T-cell (primary cell): ENCODE measurements at regions not wholly inside any gene's neighbourhood (a gene's known extent, or its start where the extent isn't known, plus 50 kb on each side); places are given as distances from the start of the nearest gene placed in this dataset.

Source experiments
- ATAC-seq, 4 experiments: fragments of 200-7000 bp in 3 of 4; fragments of 150-1000 bp in 1 of 4; cut with Tn5 transposase; replicated peaks in 1 of 4; 1 replicate in 3 of 4; 2 replicates in 1 of 4; pipeline ENCODE4 v1.10.0; 2021; ENCODE audit warnings: moderate library complexity in 3 of 4, mild to moderate bottlenecking in 2 of 4, moderate number of reproducible peaks in 1 of 4
- CTCF ChIA-PET, 2 donors: fragments of 300-600 bp; sonication (Branson Sonifier 250); formaldehyde crosslinking; loops; one replicate each; lab custom pipeline; 2022; ENCODE audit warnings: antibody characterized with exemption in 2 of 2; lab: Charles Lee
- POLR2A ChIA-PET, 2 donors: fragments of 300-600 bp; sonication (Branson Sonifier 250); formaldehyde crosslinking; loops; one replicate each; lab custom pipeline; 2022; ENCODE audit warnings: antibody characterized with exemption in 2 of 2; lab: Charles Lee
- DNase-seq, 35 experiments: peaks; one replicate each; pipeline versions ENCODE4 v3.0.0 to v3.0.0-alpha.2; 2013 to 2023
- H3K27ac ChIP-seq: one replicate; pipeline ENCODE4 v1.5.1; 2013; ENCODE audit warnings: low read length
- H3K27me3 ChIP-seq, 2 experiments: replicated peaks in 1 of 2; 1 replicate in 1 of 2; 2 replicates in 1 of 2; pipeline versions ENCODE4 v1.6.1 to v1.7.0; 2013; ENCODE audit warnings: low read length in 1 of 2, mixed read lengths in 1 of 2; ENCODE audit not compliant: control insufficient read depth in 2 of 2, insufficient read depth in 2 of 2; ENCODE audit errors: extremely low read depth in 1 of 2
- H3K36me3 ChIP-seq, 2 donors: 1 replicate in 1 of 2; 2 replicates in 1 of 2; pipeline versions ENCODE4 v1.6.1 to v1.7.0; 2013; ENCODE audit warnings: low read length in 1 of 2; ENCODE audit not compliant: control insufficient read depth in 2 of 2, insufficient read depth in 1 of 2; ENCODE audit errors: extremely low read depth in 1 of 2
- H3K4me1 ChIP-seq, 2 experiments: 1 replicate in 1 of 2; 2 replicates in 1 of 2; pipeline versions ENCODE4 v1.6.1 to v1.7.0; 2013; ENCODE audit warnings: low read length in 2 of 2, mixed read lengths in 1 of 2; ENCODE audit not compliant: insufficient read depth in 2 of 2, control insufficient read depth in 1 of 2; ENCODE audit errors: extremely low read depth in 1 of 2
- H3K4me3 ChIP-seq, 2 donors: 1 replicate in 1 of 2; 2 replicates in 1 of 2; pipeline versions ENCODE4 v1.5.1 to v1.7.0; 2013; ENCODE audit warnings: mild to moderate bottlenecking in 2 of 2, low read length in 1 of 2, moderate library complexity in 1 of 2; ENCODE audit not compliant: control insufficient read depth in 1 of 2; ENCODE audit errors: extremely low read depth in 1 of 2
- H3K9me3 ChIP-seq: 2 replicates; pipeline ENCODE4 v1.7.0; 2013
- H3K27ac Mint-ChIP-seq, 2 donors: one replicate each; pipeline ENCODE4 v1.8.0; 2020 to 2021; ENCODE audit warnings: mild to moderate bottlenecking in 2 of 2, mixed read lengths in 2 of 2
- H3K27me3 Mint-ChIP-seq, 2 donors: one replicate each; pipeline ENCODE4 v1.8.0; 2021 to 2022; ENCODE audit warnings: mixed read lengths in 2 of 2
- H3K36me3 Mint-ChIP-seq: one replicate; pipeline ENCODE4 v1.8.0; 2021; ENCODE audit warnings: mixed read lengths
- H3K4me1 Mint-ChIP-seq, 3 donors: one replicate each; pipeline ENCODE4 v1.8.0; 2020 to 2022; ENCODE audit warnings: mixed read lengths in 3 of 3, mild to moderate bottlenecking in 1 of 3
- H3K4me3 Mint-ChIP-seq, 3 donors: one replicate each; pipeline ENCODE4 v1.8.0; 2020 to 2022; ENCODE audit warnings: mild to moderate bottlenecking in 3 of 3, mixed read lengths in 3 of 3, moderate library complexity in 3 of 3
- H3K9me3 Mint-ChIP-seq, 3 donors: one replicate each; pipeline ENCODE4 v1.8.0; 2020 to 2022; ENCODE audit warnings: mixed read lengths in 3 of 3
- WGBS: methylation state at CpG from one replicate; pipeline ENCODE4 v1.1.5; 2013; ENCODE audit warnings: missing lambda C conversion rate; ENCODE audit not compliant: insufficient coverage; 5-methylcytosine and 5-hydroxymethylcytosine counted together

DNA sequence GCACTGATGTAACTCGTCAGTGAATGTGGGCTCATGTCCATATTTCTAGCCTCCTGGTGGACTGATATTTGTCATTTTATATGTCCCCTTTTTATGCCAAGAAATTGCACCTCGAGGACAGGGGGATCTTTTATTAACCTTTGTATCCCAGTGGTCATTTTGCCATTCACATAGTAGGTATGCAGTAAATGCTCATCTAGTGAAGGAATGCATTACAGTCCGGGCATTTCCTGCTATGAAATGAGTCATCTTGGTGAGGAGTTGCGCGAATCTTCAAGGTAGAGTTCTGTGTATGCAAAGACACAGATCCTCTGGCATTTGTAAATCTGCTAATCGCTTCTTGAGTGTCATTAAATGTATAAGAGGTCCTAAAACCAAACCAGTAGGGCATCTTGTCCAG is 755.5 kb upstream of the ADAMTS16 start:
- 79% methylated on average over 4 of the region's 6 CpGs for WGBS
- POLR2A ChIA-PET = no interaction called here

DNA sequence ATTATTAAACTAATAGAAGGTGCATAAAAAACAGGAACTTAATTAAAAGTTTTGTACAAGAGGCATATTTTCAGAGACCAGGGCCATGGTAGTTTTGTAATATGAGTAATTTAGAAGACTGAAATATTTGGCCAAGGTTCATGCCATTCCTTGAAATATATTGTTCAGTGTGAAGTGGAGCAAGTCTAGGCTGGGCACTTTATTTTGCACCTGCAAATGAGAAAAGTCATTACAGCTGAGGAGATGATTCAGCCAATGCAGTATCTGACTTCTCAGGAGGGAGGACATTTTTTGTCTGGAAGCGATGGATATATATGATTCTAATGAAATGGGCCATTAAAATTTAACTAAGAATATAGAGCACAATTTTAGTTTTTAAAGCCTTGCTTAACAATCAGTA is 754.0 kb upstream of the ADAMTS16 start:
- Mint-ChIP-seq H3K27ac (no peak overlapping the region), H3K4me3 (no peak overlapping the region), H3K27me3 (no peaks in the 10 kb centered on the region), H3K36me3 (no peaks in the 10 kb centered on the region), H3K4me1 (no peaks in the 10 kb centered on the region), H3K9me3 (peaks cover 0 to 10% (median 10%) of the 10 kb centered on the region in 3 donors)
- ATAC-seq = no peak
- Histone ChIP-seq H3K27ac (no peak overlapping the region), H3K9me3 (no peaks in the 10 kb centered on the region), H3K27me3 (no peaks in the 10 kb centered on the region), H3K4me3 (no peak overlapping the region), H3K4me1 (no peaks in the 10 kb centered on the region), H3K36me3 (no peaks in the 10 kb centered on the region)
- ChIA-PET POLR2A (no interaction called here), CTCF (no interaction called here)
- WGBS = no CpG with 5 or more reads among the region's 1 CpG
- no peak for DNase-seq

More for the DNA sequence above, 755.5 kb upstream of the ADAMTS16 start:
- Mint-ChIP-seq H3K27me3 (no peaks in the 10 kb centered on the region), H3K36me3 (no peaks in the 10 kb centered on the region), H3K27ac (no peak overlapping the region), H3K4me3 (no peak overlapping the region), H3K9me3 (peaks cover 0 to 10% (median 9%) of the 10 kb centered on the region in 3 donors), H3K4me1 (no peaks in the 10 kb centered on the region)
- no peak for ATAC-seq
- Histone ChIP-seq H3K27ac (no peak overlapping the region), H3K9me3 (no peaks in the 10 kb centered on the region), H3K4me1 (no peaks in the 10 kb centered on the region), H3K27me3 (no peaks in the 10 kb centered on the region), H3K36me3 (no peaks in the 10 kb centered on the region), H3K4me3 (no peak overlapping the region)
- CTCF ChIA-PET = no interaction called here
- no peak for DNase-seq

DNA sequence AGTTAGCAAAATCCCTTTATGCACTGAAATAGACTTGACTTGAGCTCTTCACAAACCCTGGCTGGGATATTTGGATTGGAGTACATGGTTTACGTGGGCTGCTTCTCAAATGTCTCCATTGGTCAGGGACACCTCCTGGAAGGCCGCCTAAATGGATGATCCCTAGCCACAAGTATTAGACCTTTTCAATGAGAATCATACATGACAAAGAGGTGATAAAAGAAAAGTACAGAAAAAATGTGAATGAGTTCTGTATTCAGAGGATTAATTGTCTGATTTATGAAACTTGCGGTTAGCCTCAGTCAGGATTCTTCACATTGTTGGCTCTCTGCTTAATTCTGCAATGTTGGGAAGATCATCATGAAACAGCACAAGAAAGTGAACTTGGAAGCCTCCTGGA is 752.8 kb upstream of the ADAMTS16 start:
- H3K36me3 ChIP-seq = no peaks in the 10 kb centered on the region
- POLR2A ChIA-PET = no interaction called here
- Mint-ChIP-seq H3K27ac (no peak overlapping the region), H3K36me3 (no peaks in the 10 kb centered on the region), H3K4me3 (no peak overlapping the region), H3K4me1 (no peaks in the 10 kb centered on the region), H3K27me3 (no peaks in the 10 kb centered on the region), H3K9me3 (peaks cover 0 to 12% (median 10%) of the 10 kb centered on the region in 3 donors)
- DNase-seq = no peak
- CTCF ChIA-PET = no interaction called here
- no peak for ATAC-seq
- H3K27me3 ChIP-seq = no peaks in the 10 kb centered on the region
- no peaks in the 10 kb centered on the region for H3K9me3 ChIP-seq
- no peak overlapping the region for H3K4me3 ChIP-seq
- WGBS = 100% methylated on average over 1 of the region's 3 CpGs
- no peak overlapping the region for H3K27ac ChIP-seq
- no peaks in the 10 kb centered on the region for H3K4me1 ChIP-seq

DNA sequence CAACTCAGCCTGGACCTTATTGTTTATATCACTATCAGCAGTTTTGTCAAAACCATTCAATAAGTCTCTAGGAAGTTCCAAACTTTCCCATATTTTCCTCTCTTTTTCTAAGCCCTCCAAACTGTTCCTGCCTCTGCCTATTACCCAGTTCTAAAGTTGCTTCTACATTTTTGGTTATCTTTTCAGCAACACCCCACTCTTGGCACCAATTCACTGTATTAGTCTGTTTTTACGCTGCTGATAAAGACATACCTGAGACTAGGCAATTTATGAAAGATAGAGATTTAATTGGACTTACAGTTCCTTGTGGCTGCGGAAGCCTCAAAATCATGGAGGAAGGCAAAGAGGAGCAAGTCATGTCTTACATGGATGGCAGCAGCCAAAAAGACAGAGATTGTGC is 744.4 kb upstream of the ADAMTS16 start:
- Histone ChIP-seq H3K36me3 (no peaks in the 10 kb centered on the region), H3K4me3 (no peak overlapping the region), H3K27me3 (no peaks in the 10 kb centered on the region), H3K9me3 (no peaks in the 10 kb centered on the region), H3K4me1 (no peaks in the 10 kb centered on the region), H3K27ac (no peak overlapping the region)
- CTCF ChIA-PET = no interaction called here
- POLR2A ChIA-PET = no interaction called here
- WGBS = 67% methylated on average over 2 of the region's 2 CpGs
- H3K27ac Mint-ChIP-seq = no peak overlapping the region
- H3K4me3 Mint-ChIP-seq = no peak overlapping the region
- H3K9me3 Mint-ChIP-seq = peaks cover 13 to 33% (median 21%) of the 10 kb centered on the region in 3 donors
- H3K36me3 Mint-ChIP-seq = no peaks in the 10 kb centered on the region
- H3K27me3 Mint-ChIP-seq = no peaks in the 10 kb centered on the region
- ATAC-seq (no peak), DNase-seq (no peak)
- no peaks in the 10 kb centered on the region for H3K4me1 Mint-ChIP-seq

DNA sequence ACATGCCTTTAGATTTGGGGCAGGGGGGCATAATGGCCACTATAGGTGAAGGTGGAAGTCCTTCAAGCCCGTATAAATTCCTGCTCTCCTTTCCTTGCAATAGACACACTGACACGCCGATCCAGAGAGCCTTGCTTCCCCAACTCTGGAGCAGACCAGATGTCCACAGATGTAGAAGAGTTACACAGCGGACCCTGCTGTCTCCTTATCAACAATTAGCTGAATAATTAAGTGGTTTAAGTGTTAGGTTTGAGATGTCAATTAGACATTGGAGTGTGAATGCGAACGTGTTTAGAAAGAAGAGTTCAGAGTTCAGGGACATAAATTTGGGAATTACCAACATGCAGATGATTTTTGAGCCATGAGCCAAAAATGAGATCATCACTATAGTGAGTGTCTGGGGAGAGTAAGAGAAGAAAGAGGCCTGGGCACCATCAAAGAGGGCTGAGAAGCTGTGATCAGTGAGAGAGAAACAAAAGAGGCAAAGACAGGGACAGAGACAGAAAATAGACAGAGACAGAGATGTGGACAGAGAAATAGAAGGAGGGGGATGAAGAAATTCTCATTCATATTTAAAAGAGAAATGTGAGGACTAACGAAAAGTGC is 734.4 kb upstream of the ADAMTS16 start:
- 50% methylated on average over 1 of the region's 7 CpGs for WGBS
- H3K27ac Mint-ChIP-seq = no peak overlapping the region
- H3K4me1 Mint-ChIP-seq = no peaks in the 10 kb centered on the region
- H3K9me3 Mint-ChIP-seq = peaks cover 6 to 15% (median 14%) of the 10 kb centered on the region in 3 donors
- Histone ChIP-seq H3K4me1 (no peaks in the 10 kb centered on the region), H3K36me3 (no peaks in the 10 kb centered on the region), H3K27ac (no peak overlapping the region), H3K9me3 (no peaks in the 10 kb centered on the region), H3K27me3 (no peaks in the 10 kb centered on the region), H3K4me3 (no peak overlapping the region)
- H3K36me3 Mint-ChIP-seq = no peaks in the 10 kb centered on the region
- H3K27me3 Mint-ChIP-seq = no peaks in the 10 kb centered on the region
- no peak overlapping the region for H3K4me3 Mint-ChIP-seq
- ATAC-seq (no peak), DNase-seq (no peak)
- CTCF ChIA-PET = no interaction called here
- POLR2A ChIA-PET = no interaction called here

DNA sequence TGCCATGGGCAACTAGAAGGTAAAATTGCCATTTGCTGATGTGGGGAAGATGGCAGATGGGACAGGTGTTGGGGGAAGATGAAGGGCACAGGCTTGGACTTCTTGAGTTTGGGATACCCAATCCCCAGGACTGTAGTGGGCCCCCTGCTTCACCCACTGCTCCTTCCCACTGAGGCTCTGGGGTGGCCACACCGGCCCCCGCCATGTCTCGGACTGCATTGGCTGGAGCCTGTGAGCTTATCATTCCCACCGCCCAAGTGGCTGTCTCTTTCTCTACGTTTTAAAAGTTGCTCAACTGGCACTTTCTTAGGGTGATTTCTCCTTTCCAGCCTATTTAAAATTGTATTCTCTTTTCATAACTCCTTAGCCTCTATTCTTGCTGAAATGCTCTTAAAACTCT is 730.0 kb upstream of the ADAMTS16 start:
- Mint-ChIP-seq H3K36me3 (no peaks in the 10 kb centered on the region), H3K27me3 (no peaks in the 10 kb centered on the region), H3K4me3 (no peak overlapping the region), H3K4me1 (no peaks in the 10 kb centered on the region), H3K27ac (no peak overlapping the region), H3K9me3 (peaks cover 6 to 22% (median 8%) of the 10 kb centered on the region in 3 donors)
- H3K27me3 ChIP-seq = no peaks in the 10 kb centered on the region
- H3K9me3 ChIP-seq = no peaks in the 10 kb centered on the region
- no peaks in the 10 kb centered on the region for H3K4me1 ChIP-seq
- ATAC-seq (no peak), DNase-seq (no peak)
- ChIA-PET POLR2A (no interaction called here), CTCF (no interaction called here)
- no peak overlapping the region for H3K4me3 ChIP-seq
- H3K27ac ChIP-seq = no peak overlapping the region
- H3K36me3 ChIP-seq = no peaks in the 10 kb centered on the region
- 87% methylated on average over 3 of the region's 5 CpGs for WGBS

DNA sequence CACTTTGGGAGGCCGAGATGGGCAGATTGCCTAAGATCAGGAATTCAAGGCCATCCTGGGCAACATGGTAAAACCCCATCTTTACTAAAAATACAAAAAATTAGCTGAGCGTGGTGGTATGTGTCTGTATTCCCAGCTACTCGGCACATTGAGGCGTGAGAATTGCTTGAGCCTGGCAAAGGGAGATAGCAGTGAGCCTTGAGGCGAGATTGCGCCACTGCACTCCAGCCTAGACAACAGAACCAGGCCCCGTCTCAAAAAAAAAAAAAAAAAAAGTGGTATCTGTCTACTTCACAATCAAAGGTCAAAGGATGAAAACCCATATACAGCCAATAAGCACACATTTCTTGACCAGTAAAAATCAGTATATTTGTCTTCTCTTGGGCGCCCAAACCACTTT is 728.5 kb upstream of the ADAMTS16 start:
- no peak for ATAC-seq
- Mint-ChIP-seq H3K27me3 (no peaks in the 10 kb centered on the region), H3K36me3 (no peaks in the 10 kb centered on the region), H3K27ac (no peak overlapping the region), H3K4me3 (no peak overlapping the region), H3K9me3 (peaks cover 6 to 23% (median 7%) of the 10 kb centered on the region in 3 donors), H3K4me1 (no peaks in the 10 kb centered on the region)
- WGBS = 84% methylated on average over 3 of the region's 8 CpGs
- Histone ChIP-seq H3K4me1 (no peaks in the 10 kb centered on the region), H3K9me3 (no peaks in the 10 kb centered on the region), H3K36me3 (no peaks in the 10 kb centered on the region), H3K4me3 (no peak overlapping the region), H3K27me3 (no peaks in the 10 kb centered on the region), H3K27ac (no peak overlapping the region)
- ChIA-PET POLR2A (no interaction called here), CTCF (no interaction called here)
- no peak for DNase-seq
